ENCODE measurements at regions not wholly inside any gene's neighbourhood (a gene's known extent, or its start where the extent isn't known, plus 50 kb on each side); places are given as distances from the start of the nearest gene placed in this dataset.

DNA sequence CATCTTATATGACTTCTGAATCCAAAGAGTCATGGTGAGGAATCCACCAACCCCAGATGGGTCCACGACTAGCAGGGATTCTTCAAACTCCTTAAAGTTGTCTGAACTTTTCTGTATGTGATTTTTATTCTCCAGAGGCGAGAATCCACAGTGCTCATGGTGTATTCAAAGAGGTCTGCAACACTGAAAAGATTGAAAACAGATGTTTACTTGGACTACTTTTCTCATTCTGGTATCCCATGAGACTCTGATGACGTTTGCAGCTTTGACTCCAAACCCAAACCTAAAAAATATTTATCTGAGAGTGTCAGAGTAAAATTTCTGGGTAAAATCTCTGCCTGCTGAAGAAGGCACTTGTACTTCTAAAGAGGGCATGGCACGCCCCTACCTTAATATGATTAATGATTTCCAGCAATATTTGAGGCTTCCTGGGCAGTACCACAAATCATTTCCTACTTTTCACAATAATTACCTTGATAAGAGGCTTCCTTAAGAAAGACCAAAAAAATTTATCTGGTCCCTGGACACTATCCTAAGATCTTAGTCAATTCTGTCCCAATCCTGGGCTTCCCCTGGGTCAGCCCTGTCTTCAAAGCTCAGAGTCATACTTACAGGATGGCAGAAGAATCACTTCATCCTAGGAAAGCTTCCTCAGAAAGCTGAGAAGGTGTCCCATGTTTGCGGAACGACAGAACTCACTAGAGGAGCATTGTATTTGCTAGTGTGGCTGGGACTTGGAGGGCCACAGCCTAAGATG, 76.5 kb upstream of the MAP10 start:
- TF ChIP-seq EZH2 (IDR thresholded peaks at IDR 0.05; ENCODE audit: low read length) = no peak
- TF ChIP-seq, protein P1, sequence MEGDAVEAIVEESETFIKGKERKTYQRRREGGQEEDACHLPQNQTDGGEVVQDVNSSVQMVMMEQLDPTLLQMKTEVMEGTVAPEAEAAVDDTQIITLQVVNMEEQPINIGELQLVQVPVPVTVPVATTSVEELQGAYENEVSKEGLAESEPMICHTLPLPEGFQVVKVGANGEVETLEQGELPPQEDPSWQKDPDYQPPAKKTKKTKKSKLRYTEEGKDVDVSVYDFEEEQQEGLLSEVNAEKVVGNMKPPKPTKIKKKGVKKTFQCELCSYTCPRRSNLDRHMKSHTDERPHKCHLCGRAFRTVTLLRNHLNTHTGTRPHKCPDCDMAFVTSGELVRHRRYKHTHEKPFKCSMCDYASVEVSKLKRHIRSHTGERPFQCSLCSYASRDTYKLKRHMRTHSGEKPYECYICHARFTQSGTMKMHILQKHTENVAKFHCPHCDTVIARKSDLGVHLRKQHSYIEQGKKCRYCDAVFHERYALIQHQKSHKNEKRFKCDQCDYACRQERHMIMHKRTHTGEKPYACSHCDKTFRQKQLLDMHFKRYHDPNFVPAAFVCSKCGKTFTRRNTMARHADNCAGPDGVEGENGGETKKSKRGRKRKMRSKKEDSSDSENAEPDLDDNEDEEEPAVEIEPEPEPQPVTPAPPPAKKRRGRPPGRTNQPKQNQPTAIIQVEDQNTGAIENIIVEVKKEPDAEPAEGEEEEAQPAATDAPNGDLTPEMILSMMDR (optimal IDR thresholded peaks at IDR 0.05 in 1 of 3, IDR thresholded peaks at IDR 0.05 in 1 of 3, conservative IDR thresholded peaks at IDR 0.05 in 1 of 3; ENCODE audit: extremely low read depth in 1 of 3, insufficient read depth in 2 of 3, low read length in 3 of 3) = no peak
- dilution Hi-C loops (cut with MboI; ENCODE audit: extremely low pct_ligation_motif_present, low sequenced_read_pairs) = no loop called here

DNA sequence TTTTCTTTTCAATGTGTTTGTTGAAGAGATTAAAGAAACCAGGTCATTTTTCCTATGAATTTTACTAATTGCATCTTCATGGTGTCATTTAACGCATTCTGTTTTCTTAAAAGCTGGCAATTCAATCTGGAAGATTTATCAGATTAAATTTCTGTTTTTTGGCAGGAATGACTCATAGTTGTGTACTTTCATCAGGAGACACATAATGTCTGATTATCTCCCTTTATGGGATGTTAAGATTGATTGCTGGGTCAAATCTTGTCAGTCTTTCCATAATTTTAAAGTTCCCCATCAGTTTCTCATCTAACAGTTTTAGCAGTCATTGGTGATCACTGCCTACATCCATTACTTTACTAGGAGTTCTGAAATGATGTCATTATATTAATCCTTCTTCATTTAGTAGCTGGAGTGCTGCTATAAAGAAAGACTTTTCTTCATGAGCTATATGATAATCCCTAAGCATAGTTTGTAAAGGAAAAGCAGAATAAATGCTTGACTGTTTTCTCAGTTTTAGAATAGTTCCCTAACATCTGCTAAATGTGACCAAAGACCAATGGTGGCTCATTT, 72.8 kb upstream of the MAP10 start:
- Histone ChIP-seq H3K4me2 (ENCODE audit: control insufficient read depth, extremely low read depth, insufficient read depth, low read depth, low read length) (no peak overlapping the region), H4K20me1 (ENCODE audit: control insufficient read depth, extremely low read depth, insufficient read depth, low read length) (no peaks in the 10 kb centered on the region), H3K79me2 (ENCODE audit: control insufficient read depth, insufficient read depth, low read length) (no peaks in the 10 kb centered on the region), H3K9me1 (ENCODE audit: control insufficient read depth, extremely low read depth, insufficient read depth, low read length) (no peaks in the 10 kb centered on the region), H3K9ac (ENCODE audit: control insufficient read depth, extremely low read depth, insufficient read depth, low read length) (no peak overlapping the region), H3K4me1 (ENCODE audit: control insufficient read depth, extremely low read depth, insufficient read depth, low read length) (no peaks in the 10 kb centered on the region), H3K27me3 (ENCODE audit: control insufficient read depth, extremely low read depth, insufficient read depth, low read length) (no peaks in the 10 kb centered on the region), H3K36me3 (ENCODE audit: control insufficient read depth in 2 of 2, extremely low read depth in 1 of 2, insufficient read depth in 2 of 2, low read length in 2 of 2) (no peaks in the 10 kb centered on the region), H3K9me3 (ENCODE audit: control insufficient read depth, low read depth, low read length) (no peaks in the 10 kb centered on the region), H2AFZ (ENCODE audit: control insufficient read depth, low read length) (no peak overlapping the region), H3K4me3 (ENCODE audit: control insufficient read depth in 2 of 3, extremely low read depth in 1 of 3, insufficient read depth in 2 of 3, low read depth in 1 of 3, low read length in 3 of 3) (no peak overlapping the region), H3K27ac (ENCODE audit: control insufficient read depth, insufficient read depth, low read length) (no peak overlapping the region)
- no peak for DNase-seq (ENCODE audit: low read depth, low spot score)
- TF ChIP-seq, protein P1 (optimal IDR thresholded peaks at IDR 0.05 in 1 of 3, IDR thresholded peaks at IDR 0.05 in 1 of 3, conservative IDR thresholded peaks at IDR 0.05 in 1 of 3; ENCODE audit: extremely low read depth in 1 of 3, insufficient read depth in 2 of 3, low read length in 3 of 3) = no peak
- no peak for TF ChIP-seq EZH2 (IDR thresholded peaks at IDR 0.05; ENCODE audit: low read length)
- dilution Hi-C loops (cut with MboI; ENCODE audit: extremely low pct_ligation_motif_present, low sequenced_read_pairs) = no loop called here
- no peak for FAIRE-seq

More for the DNA sequence above, 76.5 kb upstream of the MAP10 start:
- FAIRE-seq = no peak
- Histone ChIP-seq H3K4me2 (ENCODE audit: control insufficient read depth, extremely low read depth, insufficient read depth, low read depth, low read length) (no peak overlapping the region), H3K4me3 (ENCODE audit: control insufficient read depth in 2 of 3, extremely low read depth in 1 of 3, insufficient read depth in 2 of 3, low read depth in 1 of 3, low read length in 3 of 3) (no peak overlapping the region), H3K27me3 (ENCODE audit: control insufficient read depth, extremely low read depth, insufficient read depth, low read length) (no peaks in the 10 kb centered on the region), H3K4me1 (ENCODE audit: control insufficient read depth, extremely low read depth, insufficient read depth, low read length) (peaks cover 11% of the 10 kb centered on the region), H3K27ac (ENCODE audit: control insufficient read depth, insufficient read depth, low read length) (no peak overlapping the region), H2AFZ (ENCODE audit: control insufficient read depth, low read length) (no peak overlapping the region), H3K36me3 (ENCODE audit: control insufficient read depth in 2 of 2, extremely low read depth in 1 of 2, insufficient read depth in 2 of 2, low read length in 2 of 2) (no peaks in the 10 kb centered on the region), H3K9me1 (ENCODE audit: control insufficient read depth, extremely low read depth, insufficient read depth, low read length) (no peaks in the 10 kb centered on the region), H3K9ac (ENCODE audit: control insufficient read depth, extremely low read depth, insufficient read depth, low read length) (no peak overlapping the region), H4K20me1 (ENCODE audit: control insufficient read depth, extremely low read depth, insufficient read depth, low read length) (no peaks in the 10 kb centered on the region), H3K79me2 (ENCODE audit: control insufficient read depth, insufficient read depth, low read length) (no peaks in the 10 kb centered on the region), H3K9me3 (ENCODE audit: control insufficient read depth, low read depth, low read length) (no peaks in the 10 kb centered on the region)
- no peak for DNase-seq (ENCODE audit: low read depth, low spot score)
